ENCODE measurements at regions not wholly inside any gene's neighbourhood (a gene's known extent, or its start where the extent isn't known, plus 50 kb on each side); places are given as distances from the start of the nearest gene placed in this dataset.

- TF ChIP-seq CTCF (IDR thresholded peaks at IDR 0.05) = no peak
- TF ChIP-seq POLR2A (IDR thresholded peaks at IDR 0.05) = no peak
Observed at GRCh38 chr3:70657454-70657853, 345.0 kb upstream of the MDFIC2 start.

Data from thyroid gland (tissue), 4 donors.